HCT116 (cell line): ENCODE measurements at regions not wholly inside any gene's neighbourhood (a gene's known extent, or its start where the extent isn't known, plus 50 kb on each side); places are given as distances from the start of the nearest gene placed in this dataset.

Experiments
- ATF3 ChIP-seq: IDR thresholded peaks from 2 replicates; pipeline ENCODE4 v1.6.1; 2012
- CTCF ChIP-seq, 3 experiments: fragments of 200-600 bp in 1 of 3; sonication (generic) in 1 of 3; IDR thresholded peaks in 2 of 3; conservative IDR thresholded peaks in 1 of 3; 2 replicates each; pipeline ENCODE4 v1.5.1; 2012 to 2017; ENCODE audit warnings: low read depth in 2 of 3, low read length in 2 of 3, antibody characterized with exemption in 1 of 3, borderline replicate concordance in 1 of 3, control low read depth in 1 of 3, mild to moderate bottlenecking in 1 of 3, mixed read lengths in 1 of 3, mixed run types in 1 of 3, moderate library complexity in 1 of 3; ENCODE audit not compliant: insufficient read depth in 1 of 3
- POLR2A ChIP-seq: IDR thresholded peaks from 2 replicates; pipeline ENCODE4 v1.7.0; 2011; ENCODE audit warnings: borderline replicate concordance; ENCODE audit not compliant: insufficient read depth, insufficient read length; ENCODE audit errors: extremely low read depth

GRCh38 chr20:51126337-51126736, 103.4 kb upstream of the KCNG1 start:
- TF ChIP-seq ATF3 (no peak), POLR2A (no peak), CTCF (IDR thresholded peaks at IDR 0.05 in 2 of 3, conservative IDR thresholded peaks at IDR 0.05 in 1 of 3; ENCODE audit: borderline replicate concordance in 1 of 3, insufficient read depth in 1 of 3, low read depth in 2 of 3, low read length in 2 of 3) (no peak)
